ENCODE measurements at regions not wholly inside any gene's neighbourhood (a gene's known extent, or its start where the extent isn't known, plus 50 kb on each side); places are given as distances from the start of the nearest gene placed in this dataset.

DNA sequence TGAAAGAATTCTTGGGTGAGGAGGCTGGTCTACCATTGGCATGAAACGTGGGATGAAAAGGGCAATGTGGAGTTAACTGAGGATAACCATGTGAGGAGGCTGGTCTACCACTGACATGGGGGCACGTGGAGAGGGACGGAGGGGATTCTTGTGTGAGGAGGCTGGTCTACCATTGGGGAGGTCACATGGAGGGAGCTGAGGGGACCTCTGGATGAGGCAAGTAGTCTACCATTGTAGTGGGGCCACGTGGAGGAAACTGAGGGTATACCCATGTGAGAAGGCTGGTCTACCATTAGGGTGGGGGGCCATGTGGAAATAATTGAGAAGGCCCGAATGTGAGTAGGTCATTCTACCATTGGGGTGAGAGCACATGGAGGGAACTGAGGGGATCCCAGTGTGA, 154.1 kb downstream of the FBLN2 start:
- no CpG with 5 or more reads among the region's 5 CpGs for WGBS (ENCODE audit: extremely low coverage, insufficient coverage, insufficient read length)
- Histone ChIP-seq H3K27me3 (ENCODE audit: insufficient read depth, low read length) (no peaks in the 10 kb centered on the region), H3K9me3 (ENCODE audit: insufficient read depth, low read depth, low read length) (peaks cover 25% of the 10 kb centered on the region), H3K79me1 (ENCODE audit: low read length) (no peaks in the 10 kb centered on the region), H4K12ac (ENCODE audit: low read depth, low read length) (no peak overlapping the region), H3K79me2 (ENCODE audit: control insufficient read depth, insufficient read depth, low read length, poor library complexity) (no peaks in the 10 kb centered on the region), H4K91ac (ENCODE audit: low read depth, low read length) (no peak overlapping the region), H3K27ac (ENCODE audit: low read depth, low read length) (no peak overlapping the region), H2AK5ac (ENCODE audit: low read length) (no peak overlapping the region), H2BK120ac (ENCODE audit: insufficient read depth, low read length, poor library complexity) (no peak overlapping the region), H3K14ac (ENCODE audit: low read length) (no peak overlapping the region), H3K4me3 (ENCODE audit: low read depth, low read length) (no peak overlapping the region), H3K36me3 (ENCODE audit: control insufficient read depth in 1 of 2, insufficient read depth in 2 of 2, low read length in 2 of 2) (no peaks in the 10 kb centered on the region), H3K18ac (ENCODE audit: low read length) (no peak overlapping the region), H2BK5ac (ENCODE audit: low read depth, low read length, poor library complexity) (no peak overlapping the region), H3K9ac (ENCODE audit: low read length) (no peak overlapping the region), H3K23ac (ENCODE audit: low read length) (no peak overlapping the region), H4K8ac (ENCODE audit: low read depth, low read length) (no peak overlapping the region), H3K4ac (ENCODE audit: low read depth, low read length) (no peak overlapping the region), H3K4me1 (ENCODE audit: control insufficient read depth in 1 of 2, insufficient read depth in 2 of 2, low read length in 2 of 2) (no peaks in the 10 kb centered on the region), H2BK12ac (ENCODE audit: low read length) (no peak overlapping the region), H2AFZ (ENCODE audit: insufficient read depth, low read length, poor library complexity) (no peak overlapping the region), H3K4me2 (ENCODE audit: low read length) (no peak overlapping the region)
- no peak for DNase-seq

DNA sequence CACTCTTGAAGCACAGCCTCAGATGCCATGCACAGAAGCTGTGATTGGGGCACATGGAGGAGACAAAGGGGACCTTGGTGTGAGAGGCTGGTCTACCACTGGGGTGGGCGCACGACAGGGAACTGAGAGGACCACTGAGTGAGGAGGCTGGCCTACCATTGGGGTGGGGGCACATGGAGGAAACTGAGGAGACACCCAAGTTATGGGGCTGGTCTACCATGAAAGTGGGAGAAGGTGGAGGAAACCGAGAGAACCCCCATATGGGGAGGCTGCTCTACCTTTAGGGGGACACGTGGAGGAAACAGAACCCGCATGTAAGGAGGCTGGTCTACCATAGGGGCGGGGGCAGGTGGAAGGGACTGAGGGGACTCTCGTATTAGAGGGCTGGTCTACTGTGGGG, 153.4 kb downstream of the FBLN2 start:
- no peaks in the 10 kb centered on the region for H3K79me2 ChIP-seq (ENCODE audit: control insufficient read depth, insufficient read depth, low read length, poor library complexity)
- no peak overlapping the region for H3K9ac ChIP-seq (ENCODE audit: low read length)
- H4K8ac ChIP-seq (ENCODE audit: low read depth, low read length) = no peak overlapping the region
- H3K14ac ChIP-seq (ENCODE audit: low read length) = no peak overlapping the region
- no peaks in the 10 kb centered on the region for H3K79me1 ChIP-seq (ENCODE audit: low read length)
- no peaks in the 10 kb centered on the region for H3K4me1 ChIP-seq (ENCODE audit: control insufficient read depth in 1 of 2, insufficient read depth in 2 of 2, low read length in 2 of 2)
- H3K4me2 ChIP-seq (ENCODE audit: low read length) = no peak overlapping the region
- no peak overlapping the region for H3K4ac ChIP-seq (ENCODE audit: low read depth, low read length)
- no peaks in the 10 kb centered on the region for H3K36me3 ChIP-seq (ENCODE audit: control insufficient read depth in 1 of 2, insufficient read depth in 2 of 2, low read length in 2 of 2)
- H2AK5ac ChIP-seq (ENCODE audit: low read length) = no peak overlapping the region
- no peak overlapping the region for H2BK5ac ChIP-seq (ENCODE audit: low read depth, low read length, poor library complexity)
- no peak overlapping the region for H2BK12ac ChIP-seq (ENCODE audit: low read length)
- no peak overlapping the region for H4K12ac ChIP-seq (ENCODE audit: low read depth, low read length)
- no CpG with 5 or more reads among the region's 7 CpGs for WGBS (ENCODE audit: extremely low coverage, insufficient coverage, insufficient read length)
- no peak overlapping the region for H4K91ac ChIP-seq (ENCODE audit: low read depth, low read length)
- DNase-seq = no peak
- no peak overlapping the region for H3K27ac ChIP-seq (ENCODE audit: low read depth, low read length)
- no peak overlapping the region for H3K18ac ChIP-seq (ENCODE audit: low read length)
- H3K27me3 ChIP-seq (ENCODE audit: insufficient read depth, low read length) = no peaks in the 10 kb centered on the region
- H3K9me3 ChIP-seq (ENCODE audit: insufficient read depth, low read depth, low read length) = peaks cover 21% of the 10 kb centered on the region
- no peak overlapping the region for H3K4me3 ChIP-seq (ENCODE audit: low read depth, low read length)
- H2AFZ ChIP-seq (ENCODE audit: insufficient read depth, low read length, poor library complexity) = no peak overlapping the region
- H3K23ac ChIP-seq (ENCODE audit: low read length) = no peak overlapping the region
- no peak overlapping the region for H2BK120ac ChIP-seq (ENCODE audit: insufficient read depth, low read length, poor library complexity)

DNA sequence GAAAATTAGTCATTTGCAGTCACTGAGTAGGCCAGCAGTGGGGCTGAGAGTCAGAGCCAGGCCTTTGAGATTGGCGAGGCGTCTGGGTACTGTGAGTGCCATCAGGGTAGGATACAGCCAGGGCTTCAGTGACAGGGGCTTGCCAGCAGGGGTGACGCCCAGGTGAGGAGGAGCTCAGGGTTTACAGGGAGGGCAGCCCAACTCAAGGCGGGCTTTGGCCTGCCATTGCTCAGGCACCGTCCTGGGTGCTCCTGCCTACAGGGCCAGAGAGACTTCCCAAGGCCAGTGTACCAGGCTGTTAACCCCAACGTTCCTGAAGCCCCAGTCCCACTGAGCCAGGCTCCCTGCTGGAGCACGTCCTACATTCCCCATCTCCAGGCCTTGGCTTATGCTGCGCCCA, 152.0 kb downstream of the FBLN2 start:
- H2AK5ac ChIP-seq (ENCODE audit: low read length) = no peak overlapping the region
- WGBS (ENCODE audit: extremely low coverage, insufficient coverage, insufficient read length) = no CpG with 5 or more reads among the region's 8 CpGs
- no peak overlapping the region for H4K8ac ChIP-seq (ENCODE audit: low read depth, low read length)

DNA sequence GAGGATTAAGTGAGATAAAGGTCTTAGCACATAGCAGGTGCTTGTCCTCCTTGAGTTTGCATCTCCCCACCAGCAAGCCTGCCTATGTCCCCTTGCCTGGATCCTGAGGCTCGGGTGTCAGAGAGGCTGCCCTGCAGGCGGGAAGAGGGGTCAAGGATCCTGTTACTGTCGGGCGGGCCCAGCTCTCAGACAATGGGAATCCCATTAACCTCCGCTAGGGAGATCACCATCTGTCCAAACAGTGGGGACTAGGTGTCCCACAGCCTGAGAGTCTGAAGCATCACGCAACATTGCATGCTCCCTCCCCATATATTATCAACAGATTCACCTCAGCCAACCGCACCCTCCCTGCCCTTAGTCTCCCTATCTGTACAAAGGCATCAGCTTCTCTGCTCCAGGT, 151.4 kb downstream of the FBLN2 start:
- Histone ChIP-seq H3K36me3 (ENCODE audit: control insufficient read depth in 1 of 2, insufficient read depth in 2 of 2, low read length in 2 of 2) (no peaks in the 10 kb centered on the region), H2BK12ac (ENCODE audit: low read length) (no peak overlapping the region), H3K23ac (ENCODE audit: low read length) (no peak overlapping the region), H2BK120ac (ENCODE audit: insufficient read depth, low read length, poor library complexity) (no peak overlapping the region), H3K27me3 (ENCODE audit: insufficient read depth, low read length) (no peaks in the 10 kb centered on the region), H3K9ac (ENCODE audit: low read length) (no peak overlapping the region), H3K9me3 (ENCODE audit: insufficient read depth, low read depth, low read length) (peaks cover 14% of the 10 kb centered on the region), H3K4me3 (ENCODE audit: low read depth, low read length) (no peak overlapping the region), H3K79me1 (ENCODE audit: low read length) (no peaks in the 10 kb centered on the region), H2AFZ (ENCODE audit: insufficient read depth, low read length, poor library complexity) (no peak overlapping the region), H3K4ac (ENCODE audit: low read depth, low read length) (no peak overlapping the region), H3K27ac (ENCODE audit: low read depth, low read length) (no peak overlapping the region), H4K8ac (ENCODE audit: low read depth, low read length) (no peak overlapping the region), H3K4me2 (ENCODE audit: low read length) (no peak overlapping the region), H3K14ac (ENCODE audit: low read length) (no peak overlapping the region), H4K12ac (ENCODE audit: low read depth, low read length) (no peak overlapping the region), H3K18ac (ENCODE audit: low read length) (no peak overlapping the region), H3K4me1 (ENCODE audit: control insufficient read depth in 1 of 2, insufficient read depth in 2 of 2, low read length in 2 of 2) (no peaks in the 10 kb centered on the region), H3K79me2 (ENCODE audit: control insufficient read depth, insufficient read depth, low read length, poor library complexity) (no peaks in the 10 kb centered on the region), H2AK5ac (ENCODE audit: low read length) (no peak overlapping the region), H2BK5ac (ENCODE audit: low read depth, low read length, poor library complexity) (no peak overlapping the region), H4K91ac (ENCODE audit: low read depth, low read length) (no peak overlapping the region)
- DNase-seq = no peak
- no CpG with 5 or more reads among the region's 7 CpGs for WGBS (ENCODE audit: extremely low coverage, insufficient coverage, insufficient read length)

More for the DNA sequence above, 152.0 kb downstream of the FBLN2 start:
- Histone ChIP-seq H2BK120ac (ENCODE audit: insufficient read depth, low read length, poor library complexity) (no peak overlapping the region), H3K4me1 (ENCODE audit: control insufficient read depth in 1 of 2, insufficient read depth in 2 of 2, low read length in 2 of 2) (no peaks in the 10 kb centered on the region), H3K9ac (ENCODE audit: low read length) (no peak overlapping the region), H3K4me2 (ENCODE audit: low read length) (no peak overlapping the region), H4K12ac (ENCODE audit: low read depth, low read length) (no peak overlapping the region), H3K79me2 (ENCODE audit: control insufficient read depth, insufficient read depth, low read length, poor library complexity) (no peaks in the 10 kb centered on the region), H3K27me3 (ENCODE audit: insufficient read depth, low read length) (no peaks in the 10 kb centered on the region), H3K9me3 (ENCODE audit: insufficient read depth, low read depth, low read length) (peaks cover 14% of the 10 kb centered on the region), H2BK12ac (ENCODE audit: low read length) (no peak overlapping the region), H3K4me3 (ENCODE audit: low read depth, low read length) (no peak overlapping the region), H3K4ac (ENCODE audit: low read depth, low read length) (no peak overlapping the region), H3K18ac (ENCODE audit: low read length) (no peak overlapping the region), H2AFZ (ENCODE audit: insufficient read depth, low read length, poor library complexity) (no peak overlapping the region), H4K91ac (ENCODE audit: low read depth, low read length) (no peak overlapping the region), H3K36me3 (ENCODE audit: control insufficient read depth in 1 of 2, insufficient read depth in 2 of 2, low read length in 2 of 2) (no peaks in the 10 kb centered on the region), H3K27ac (ENCODE audit: low read depth, low read length) (no peak overlapping the region), H3K14ac (ENCODE audit: low read length) (no peak overlapping the region), H2BK5ac (ENCODE audit: low read depth, low read length, poor library complexity) (no peak overlapping the region), H3K23ac (ENCODE audit: low read length) (no peak overlapping the region), H3K79me1 (ENCODE audit: low read length) (no peaks in the 10 kb centered on the region)
- DNase-seq = no peak
